B cell (primary cell): ENCODE measurements at regions not wholly inside any gene's neighbourhood (a gene's known extent, or its start where the extent isn't known, plus 50 kb on each side); places are given as distances from the start of the nearest gene placed in this dataset.

Experiments used
- ATAC-seq: fragments of 200-7000 bp; cut with Tn5 transposase; one replicate; pipeline ENCODE4 v1.10.0; 2021; ENCODE audit warnings: low read depth, mild to moderate bottlenecking, moderate number of reproducible peaks, moderate library complexity
- CTCF ChIA-PET: fragments of 350-600 bp; sonication (Branson Sonifier 250); formaldehyde crosslinking; loops from one replicate; lab custom pipeline; 2021; ENCODE audit warnings: antibody characterized with exemption, inconsistent platforms; lab: Charles Lee
- POLR2A ChIA-PET: fragments of 350-600 bp; sonication (Branson Sonifier 250); formaldehyde crosslinking; loops from one replicate; lab custom pipeline; 2021; ENCODE audit warnings: antibody characterized with exemption; lab: Charles Lee
- DNase-seq: peaks from one replicate; pipeline ENCODE4 v3.0.0; 2013
- H2AFZ ChIP-seq: 2 replicates; pipeline ENCODE4 v1.6.1; 2012; ENCODE audit warnings: mild to moderate bottlenecking, low read depth, low read length; ENCODE audit not compliant: insufficient read depth, poor library complexity, severe bottlenecking
- H3K27ac ChIP-seq, 2 donors: 1 replicate in 1 of 2; 2 replicates in 1 of 2; pipeline ENCODE4 v1.5.1; 2012 to 2013; ENCODE audit warnings: low read length in 2 of 2, mild to moderate bottlenecking in 2 of 2, moderate library complexity in 1 of 2
- H3K27me3 ChIP-seq, 4 experiments: fragments of 200-600 bp in 1 of 4; sonication (generic) in 1 of 4; replicated peaks in 1 of 4; 1 replicate in 2 of 4; 2 replicates in 2 of 4; pipeline versions ENCODE4 v1.6.1 to v1.7.0; 2013 to 2016; ENCODE audit warnings: low read length in 3 of 4, mild to moderate bottlenecking in 2 of 4, mixed read lengths in 1 of 4, moderate library complexity in 1 of 4; ENCODE audit not compliant: insufficient read depth in 4 of 4, control insufficient read depth in 3 of 4; ENCODE audit errors: control extremely low read depth in 1 of 4
- H3K36me3 ChIP-seq, 2 experiments: replicated peaks in 1 of 2; 1 replicate in 1 of 2; 2 replicates in 1 of 2; pipeline versions ENCODE4 v1.6.1 to v1.7.1; 2013; ENCODE audit warnings: low read length in 1 of 2; ENCODE audit not compliant: insufficient read depth in 2 of 2, control insufficient read depth in 1 of 2; ENCODE audit errors: control extremely low read depth in 1 of 2, extremely low read depth in 1 of 2
- H3K4me1 ChIP-seq, 2 donors: fragments of 200-600 bp in 1 of 2; sonication (generic) in 1 of 2; 1 replicate in 1 of 2; 2 replicates in 1 of 2; pipeline versions ENCODE4 v1.5.1 to v1.6.1; 2013 to 2017; ENCODE audit warnings: low read length in 2 of 2; ENCODE audit not compliant: control insufficient read depth in 2 of 2, insufficient read depth in 2 of 2
- H3K4me2 ChIP-seq: replicated peaks from 2 replicates; pipeline ENCODE3; 2012; ENCODE audit warnings: mild to moderate bottlenecking, low read depth, low read length; ENCODE audit not compliant: poor library complexity, severe bottlenecking
- H3K4me3 ChIP-seq, 5 experiments: fragments of 200-600 bp in 1 of 5; sonication (generic) in 1 of 5; 1 replicate in 3 of 5; 2 replicates in 2 of 5; pipeline versions ENCODE4 v1.5.1 to v1.7.0; 2011 to 2016; ENCODE audit warnings: low read length in 4 of 5, mild to moderate bottlenecking in 4 of 5, low read depth in 2 of 5, control low read depth in 1 of 5, moderate library complexity in 1 of 5; ENCODE audit not compliant: insufficient read depth in 1 of 5; ENCODE audit errors: control extremely low read depth in 1 of 5, extremely low read depth in 1 of 5
- H3K79me2 ChIP-seq: fragments of 200-600 bp; sonication (generic); one replicate; pipeline ENCODE4 v1.6.0; 2016; ENCODE audit warnings: low read length; ENCODE audit not compliant: control insufficient read depth, insufficient read depth
- H3K9ac ChIP-seq: fragments of 200-600 bp; sonication (generic); 2 replicates; pipeline ENCODE4 v1.6.1; 2017; ENCODE audit warnings: mild to moderate bottlenecking, low read length, moderate library complexity
- H3K9me3 ChIP-seq, 3 donors: one replicate each; pipeline versions ENCODE4 v1.6.1 to v1.7.1; 2013; ENCODE audit warnings: low read length in 2 of 3; ENCODE audit not compliant: control insufficient read depth in 2 of 3, insufficient read depth in 1 of 3; ENCODE audit errors: control extremely low read depth in 1 of 3
- H4K20me1 ChIP-seq: 2 replicates; pipeline ENCODE4 v1.6.0; 2012; ENCODE audit warnings: mild to moderate bottlenecking, low read length; ENCODE audit not compliant: insufficient read depth, control insufficient read depth, poor library complexity, severe bottlenecking
- H3K27ac Mint-ChIP-seq: one replicate; pipeline ENCODE4 v1.8.0; 2021; ENCODE audit warnings: mixed read lengths
- H3K27me3 Mint-ChIP-seq: one replicate; pipeline ENCODE4 v1.8.0; 2021; ENCODE audit warnings: mixed read lengths
- H3K4me1 Mint-ChIP-seq: one replicate; pipeline ENCODE4 v1.8.0; 2021; ENCODE audit warnings: mixed read lengths
- H3K4me3 Mint-ChIP-seq: one replicate; pipeline ENCODE4 v1.8.0; 2021; ENCODE audit warnings: mixed read lengths
- H3K9me3 Mint-ChIP-seq: one replicate; pipeline ENCODE4 v1.8.0; 2022; ENCODE audit warnings: mixed read lengths; ENCODE audit not compliant: insufficient read depth
- CTCF ChIP-seq: fragments of 200-600 bp; IDR thresholded peaks from one replicate; pipeline ENCODE4 v1.8.0; 2022; ENCODE audit warnings: antibody characterized with exemption, mild to moderate bottlenecking
- EZH2 ChIP-seq: IDR thresholded peaks from 2 replicates; pipeline ENCODE4 v1.6.1; 2012; ENCODE audit warnings: borderline replicate concordance, low read depth, mild to moderate bottlenecking, moderate library complexity, low read length; ENCODE audit not compliant: insufficient read depth, poor library complexity, severe bottlenecking
- WGBS: methylation state at CpG from one replicate; pipeline ENCODE4 v1.1.5; 2013; ENCODE audit warnings: missing lambda C conversion rate; ENCODE audit not compliant: insufficient coverage; 5-methylcytosine and 5-hydroxymethylcytosine counted together
- intact Hi-C: fragments of 100-400 bp; cut with micrococcal nuclease; formaldehyde crosslinking; loops from one replicate; pipeline ENCODE4 v1.10.0; 2022

- Mint-ChIP-seq H3K27me3 (peaks cover 26% of the 10 kb centered on the region), H3K9me3 (no peaks in the 10 kb centered on the region), H3K4me3 (no peak overlapping the region), H3K4me1 (no peaks in the 10 kb centered on the region), H3K27ac (no peak overlapping the region)
- ATAC-seq (no peak), DNase-seq (no peak)
- no peak overlapping the region for H2AFZ ChIP-seq
- H3K27ac ChIP-seq = no peak overlapping the region
- H3K4me2 ChIP-seq = no peak overlapping the region
- no peaks in the 10 kb centered on the region for H3K4me1 ChIP-seq
- intact Hi-C loops = no loop called here
- ChIA-PET POLR2A (no interaction called here), CTCF (no interaction called here)
- H3K36me3 ChIP-seq = no peaks in the 10 kb centered on the region
- H3K9ac ChIP-seq = no peak overlapping the region
- peaks cover 0 to 8% (median 0%) of the 10 kb centered on the region in 3 donors for H3K9me3 ChIP-seq
- H4K20me1 ChIP-seq = no peaks in the 10 kb centered on the region
- 88% methylated on average over 3 of the region's 4 CpGs for WGBS
- H3K79me2 ChIP-seq = no peaks in the 10 kb centered on the region
- H3K27me3 ChIP-seq = peaks cover 0 to 13% (median 2%) of the 10 kb centered on the region in 4 experiments
- no peak overlapping the region for H3K4me3 ChIP-seq
- TF ChIP-seq CTCF (no peak), EZH2 (no peak)
Observed at GRCh38 chr10:123270806-123271205, 116.6 kb downstream of the BUB3 start.

- no peak overlapping the region for H3K27ac ChIP-seq
- TF ChIP-seq CTCF (no peak), EZH2 (no peak)
- no peak overlapping the region for H3K4me2 ChIP-seq
- no peak overlapping the region for H2AFZ ChIP-seq
- H3K4me1 ChIP-seq = no peaks in the 10 kb centered on the region
- no peaks in the 10 kb centered on the region for H3K36me3 ChIP-seq
- peaks cover 2% of the 10 kb centered on the region for H3K9me3 Mint-ChIP-seq
- ChIA-PET POLR2A (no interaction called here), CTCF (no interaction called here)
- H4K20me1 ChIP-seq = no peaks in the 10 kb centered on the region
- no peak overlapping the region for H3K4me3 Mint-ChIP-seq
- no peak overlapping the region for H3K27ac Mint-ChIP-seq
- no peaks in the 10 kb centered on the region for H3K79me2 ChIP-seq
- H3K9me3 ChIP-seq = peaks cover 0 to 14% (median 2%) of the 10 kb centered on the region in 3 donors
- ATAC-seq (no peak), DNase-seq (no peak)
- H3K27me3 Mint-ChIP-seq = peaks cover 32% of the 10 kb centered on the region
- peaks cover 0 to 16% (median 3%) of the 10 kb centered on the region in 4 experiments for H3K27me3 ChIP-seq
- WGBS = 94% methylated on average over 2 of the region's 4 CpGs
- H3K4me3 ChIP-seq = no peak overlapping the region
- intact Hi-C loops = no loop called here
- H3K4me1 Mint-ChIP-seq = no peaks in the 10 kb centered on the region
- H3K9ac ChIP-seq = no peak overlapping the region
Observed at GRCh38 chr10:123272171-123272570, 118.0 kb downstream of the BUB3 start.
